KMS-11 (cell line): ENCODE measurements at regions not wholly inside any gene's neighbourhood (a gene's known extent, or its start where the extent isn't known, plus 50 kb on each side); places are given as distances from the start of the nearest gene placed in this dataset.
A peak's percentile ranks its signal among the peaks of the same experiment; 100 is the strongest.

Experiments used
- H2AFZ ChIP-seq: fragments of 200-600 bp; sonication (generic); 2 replicates; pipeline ENCODE4 v1.6.1; 2016; ENCODE audit warnings: antibody characterized with exemption, mixed run types, low read depth
- H3K27ac ChIP-seq: fragments of 200-600 bp; sonication (generic); 2 replicates; pipeline ENCODE4 v1.6.1; 2016; ENCODE audit warnings: mild to moderate bottlenecking, mixed run types
- H3K27me3 ChIP-seq: fragments of 200-600 bp; sonication (generic); 2 replicates; pipeline ENCODE4 v1.6.1; 2017; ENCODE audit warnings: mild to moderate bottlenecking, low read depth, mixed run types, moderate library complexity; ENCODE audit not compliant: insufficient read depth
- H3K36me3 ChIP-seq: fragments of 200-600 bp; sonication (generic); 2 replicates; pipeline ENCODE4 v1.6.1; 2017; ENCODE audit warnings: mild to moderate bottlenecking, mixed run types; ENCODE audit not compliant: insufficient read depth
- H3K4me1 ChIP-seq: fragments of 200-600 bp; sonication (generic); 2 replicates; pipeline ENCODE4 v1.6.1; 2016; ENCODE audit warnings: mild to moderate bottlenecking, low read depth, mixed run types; ENCODE audit not compliant: poor library complexity, severe bottlenecking
- H3K4me2 ChIP-seq: fragments of 200-600 bp; sonication (generic); 2 replicates; pipeline ENCODE4 v1.7.0; 2016; ENCODE audit warnings: mild to moderate bottlenecking, mixed run types
- H3K4me3 ChIP-seq: fragments of 200-600 bp; sonication (generic); IDR thresholded peaks from 2 replicates; pipeline ENCODE4 v1.6.1; 2017; ENCODE audit warnings: low read depth, low read length, mixed read lengths; ENCODE audit not compliant: insufficient read depth
- H3K79me2 ChIP-seq: fragments of 200-600 bp; sonication (generic); 2 replicates; pipeline ENCODE4 v1.6.1; 2016; ENCODE audit warnings: low read depth, mixed run types; ENCODE audit not compliant: insufficient read depth
- H3K9ac ChIP-seq: fragments of 200-600 bp; sonication (generic); 2 replicates; pipeline ENCODE4 v1.6.1; 2016; ENCODE audit warnings: mild to moderate bottlenecking, mixed run types
- H4K20me1 ChIP-seq: fragments of 200-600 bp; sonication (generic); 2 replicates; pipeline ENCODE4 v1.6.1; 2016; ENCODE audit warnings: mild to moderate bottlenecking, mixed run types; ENCODE audit not compliant: insufficient read depth
- CTCF ChIP-seq: fragments of 200-600 bp; sonication (generic); conservative IDR thresholded peaks from 2 replicates; pipeline ENCODE4 v1.6.1; 2017; ENCODE audit warnings: low read depth, mild to moderate bottlenecking, antibody characterized with exemption, low read length, moderate library complexity, mixed read lengths

GRCh38 chr9:87323928-87324327 is 173.7 kb upstream of the DAPK1 start:
- no peak for TF ChIP-seq CTCF
- Histone ChIP-seq H3K36me3 (no peaks in the 10 kb centered on the region), H3K4me1 (no peaks in the 10 kb centered on the region), H3K4me3 (no peak overlapping the region), H2AFZ (no peak overlapping the region), H3K27ac (no peak overlapping the region), H3K9ac (no peak overlapping the region), H3K79me2 (no peaks in the 10 kb centered on the region), H3K27me3 (no peaks in the 10 kb centered on the region), H4K20me1 (no peaks in the 10 kb centered on the region), H3K4me2 (no peak overlapping the region)

- H3K27me3 ChIP-seq: no peaks in the 10 kb centered on the region
- TF ChIP-seq CTCF: peak; percentile 87
- H3K27ac ChIP-seq: no peak overlapping the region
- H3K4me3 ChIP-seq: no peak overlapping the region
- H3K4me2 ChIP-seq: no peak overlapping the region
- H2AFZ ChIP-seq: no peak overlapping the region
- no peaks in the 10 kb centered on the region for H4K20me1 ChIP-seq
- no peaks in the 10 kb centered on the region for H3K79me2 ChIP-seq
- no peak overlapping the region for H3K9ac ChIP-seq
- H3K36me3 ChIP-seq: no peaks in the 10 kb centered on the region
- H3K4me1 ChIP-seq: no peaks in the 10 kb centered on the region
These were observed 173.0 kb upstream of the DAPK1 start for GRCh38 chr9:87324613-87325194.

DNA sequence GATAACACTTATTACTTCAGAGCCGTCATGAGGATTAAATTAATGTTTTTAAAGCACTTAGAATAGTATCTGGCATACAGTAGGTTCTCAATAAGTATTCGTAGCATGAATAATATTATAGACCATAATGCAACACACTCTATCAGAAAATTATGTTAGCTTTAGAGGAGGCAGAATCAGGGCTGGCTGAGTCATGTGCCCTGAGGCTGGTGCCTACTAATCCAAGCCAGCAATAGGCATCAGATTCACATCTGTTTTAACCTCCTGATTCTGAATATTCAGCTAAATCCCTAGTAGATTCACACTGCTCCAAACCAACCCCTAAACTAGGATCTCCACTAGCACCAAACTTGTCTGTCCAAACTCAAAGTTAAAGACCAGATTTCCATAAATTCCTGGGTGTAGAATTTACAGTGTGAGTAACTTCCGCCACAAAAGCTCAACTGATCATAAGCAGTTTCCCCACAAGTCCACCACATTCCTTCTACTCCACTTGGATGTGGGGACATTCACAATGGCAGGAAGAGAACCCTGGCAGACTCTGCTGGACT is 170.0 kb upstream of the DAPK1 start:
- H3K79me2 ChIP-seq: no peaks in the 10 kb centered on the region
- no peak overlapping the region for H2AFZ ChIP-seq
- no peak for TF ChIP-seq CTCF
- no peaks in the 10 kb centered on the region for H4K20me1 ChIP-seq
- no peak overlapping the region for H3K4me2 ChIP-seq
- H3K27me3 ChIP-seq: no peaks in the 10 kb centered on the region
- no peaks in the 10 kb centered on the region for H3K4me1 ChIP-seq
- no peak overlapping the region for H3K9ac ChIP-seq
- no peak overlapping the region for H3K27ac ChIP-seq
- no peaks in the 10 kb centered on the region for H3K36me3 ChIP-seq
- no peak overlapping the region for H3K4me3 ChIP-seq

- Histone ChIP-seq H3K4me3 (no peak overlapping the region), H3K4me1 (no peaks in the 10 kb centered on the region), H4K20me1 (no peaks in the 10 kb centered on the region), H3K79me2 (no peaks in the 10 kb centered on the region), H3K4me2 (no peak overlapping the region), H2AFZ (no peak overlapping the region), H3K27me3 (no peaks in the 10 kb centered on the region), H3K36me3 (no peaks in the 10 kb centered on the region), H3K9ac (no peak overlapping the region), H3K27ac (no peak overlapping the region)
- no peak for TF ChIP-seq CTCF
These were observed 163.9 kb upstream of the DAPK1 start for GRCh38 chr9:87333802-87334201.
